SK-N-SH treated with all-trans-retinoic acid at 6 μM for 48 hours (cell line): ENCODE measurements at regions not wholly inside any gene's neighbourhood (a gene's known extent, or its start where the extent isn't known, plus 50 kb on each side); places are given as distances from the start of the nearest gene placed in this dataset.

Source experiments
- PATZ1 ChIP-seq: fragments of 250-450 bp; sonication (Bioruptor Pico); IDR thresholded peaks from 2 replicates; pipeline ENCODE4 v1.8.0; 2020; ENCODE audit warnings: mild to moderate bottlenecking, moderate library complexity, borderline replicate concordance
- ZFP30 ChIP-seq: fragments of 450-650 bp; formaldehyde crosslinking; IDR thresholded peaks from 2 replicates; pipeline ENCODE4 v1.5.0; 2022; ENCODE audit warnings: mild to moderate bottlenecking, moderate library complexity

GRCh38 chr3:13206799-13207577 lies 133.8 kb upstream of the IQSEC1 start:
- no peak for TF ChIP-seq ZFP30 (CRISPR knock-in tag)
- TF ChIP-seq PATZ1 (CRISPR knock-in tag): no peak
